ENCODE measurements at regions not wholly inside any gene's neighbourhood (a gene's known extent, or its start where the extent isn't known, plus 50 kb on each side); places are given as distances from the start of the nearest gene placed in this dataset.

DNA sequence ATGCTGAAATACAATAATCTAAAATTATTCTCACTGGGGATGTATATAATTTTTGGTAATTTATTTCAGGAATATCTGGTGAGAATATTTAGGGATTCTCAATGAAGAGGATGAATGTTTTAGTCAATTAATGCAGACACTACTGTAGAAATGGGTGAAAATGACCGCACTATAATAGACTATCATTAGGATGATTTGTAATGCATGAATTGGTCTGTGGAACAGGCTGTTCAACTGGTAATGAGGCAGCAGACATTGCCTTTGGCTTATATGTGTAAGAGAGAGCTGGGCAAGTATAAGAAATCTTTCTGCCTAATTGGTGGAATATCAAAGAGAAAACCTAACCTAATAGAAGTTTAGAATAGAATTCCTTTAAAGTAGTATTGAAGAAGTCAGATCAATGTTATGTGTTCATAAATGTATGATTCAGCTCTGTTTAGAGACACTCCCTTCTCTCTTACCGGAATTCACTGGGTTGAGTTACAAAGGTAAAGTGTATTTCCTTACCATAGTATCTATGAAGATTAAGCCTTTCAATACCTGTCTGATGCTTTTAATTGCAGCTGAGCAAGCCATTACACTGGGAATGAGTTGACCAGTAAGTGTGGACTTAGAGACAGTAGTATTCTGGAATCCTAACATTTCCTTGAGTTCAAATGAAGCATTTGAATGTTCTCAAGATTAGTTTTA is 274.5 kb downstream of the S1PR1 start:
- H3K9me2 ChIP-seq (ENCODE audit: low read depth, low read length), result no peaks in the 10 kb centered on the region

DNA sequence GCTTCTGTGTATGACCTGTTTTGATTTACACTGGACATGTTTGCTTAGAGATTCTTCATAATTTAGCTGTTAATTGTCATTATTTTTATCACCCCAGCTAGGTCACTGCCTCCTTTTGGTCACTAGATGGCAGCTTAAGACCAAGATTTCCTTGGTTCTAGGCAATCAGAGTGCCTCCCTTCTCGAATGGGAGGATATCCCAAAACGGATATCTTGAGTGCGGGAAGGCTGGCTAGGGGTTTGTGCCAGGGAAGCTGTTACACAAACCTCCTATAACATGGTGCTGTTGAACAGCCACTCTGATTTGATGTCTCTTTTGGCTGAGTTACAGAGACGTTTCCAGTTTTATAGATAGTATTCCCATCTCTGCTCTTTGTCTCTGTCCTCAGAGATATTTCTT is 283.5 kb downstream of the S1PR1 start:
- Histone ChIP-seq H3K4me2 (ENCODE audit: low read length) (no peak overlapping the region), H3K27ac (ENCODE audit: low read depth, low read length, poor library complexity, severe bottlenecking) (no peak overlapping the region), H3K9me2 (ENCODE audit: low read depth, low read length) (no peaks in the 10 kb centered on the region), H2AFZ (ENCODE audit: low read length) (no peak overlapping the region), H3K79me2 (ENCODE audit: insufficient read depth, low read length) (no peaks in the 10 kb centered on the region), H3K36me3 (ENCODE audit: insufficient read depth, low read length) (no peaks in the 10 kb centered on the region), H3F3A (ENCODE audit: insufficient read depth, low read length) (no peaks in the 10 kb centered on the region), H4K20me1 (ENCODE audit: insufficient read depth, low read length) (no peaks in the 10 kb centered on the region), H3K27me3 (ENCODE audit: insufficient read depth, low read length) (no peaks in the 10 kb centered on the region), H3K4me3 (ENCODE audit: low read depth, low read length, poor library complexity, severe bottlenecking) (no peak overlapping the region), H3K9ac (ENCODE audit: low read length) (no peak overlapping the region), H3K4me1 (ENCODE audit: insufficient read depth, low read length, severe bottlenecking) (no peaks in the 10 kb centered on the region), H3K9me3 (ENCODE audit: low read length) (no peaks in the 10 kb centered on the region)
- TF ChIP-seq EZH2 (IDR thresholded peaks at IDR 0.05; ENCODE audit: borderline replicate concordance, low read length), result no peak
- TF ChIP-seq, protein P1, sequence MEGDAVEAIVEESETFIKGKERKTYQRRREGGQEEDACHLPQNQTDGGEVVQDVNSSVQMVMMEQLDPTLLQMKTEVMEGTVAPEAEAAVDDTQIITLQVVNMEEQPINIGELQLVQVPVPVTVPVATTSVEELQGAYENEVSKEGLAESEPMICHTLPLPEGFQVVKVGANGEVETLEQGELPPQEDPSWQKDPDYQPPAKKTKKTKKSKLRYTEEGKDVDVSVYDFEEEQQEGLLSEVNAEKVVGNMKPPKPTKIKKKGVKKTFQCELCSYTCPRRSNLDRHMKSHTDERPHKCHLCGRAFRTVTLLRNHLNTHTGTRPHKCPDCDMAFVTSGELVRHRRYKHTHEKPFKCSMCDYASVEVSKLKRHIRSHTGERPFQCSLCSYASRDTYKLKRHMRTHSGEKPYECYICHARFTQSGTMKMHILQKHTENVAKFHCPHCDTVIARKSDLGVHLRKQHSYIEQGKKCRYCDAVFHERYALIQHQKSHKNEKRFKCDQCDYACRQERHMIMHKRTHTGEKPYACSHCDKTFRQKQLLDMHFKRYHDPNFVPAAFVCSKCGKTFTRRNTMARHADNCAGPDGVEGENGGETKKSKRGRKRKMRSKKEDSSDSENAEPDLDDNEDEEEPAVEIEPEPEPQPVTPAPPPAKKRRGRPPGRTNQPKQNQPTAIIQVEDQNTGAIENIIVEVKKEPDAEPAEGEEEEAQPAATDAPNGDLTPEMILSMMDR (IDR thresholded peaks at IDR 0.05; ENCODE audit: low read length), result peak; percentile 87

More for the DNA sequence above, 274.5 kb downstream of the S1PR1 start:
- Histone ChIP-seq H4K20me1 (ENCODE audit: insufficient read depth, low read length) (no peaks in the 10 kb centered on the region), H3F3A (ENCODE audit: insufficient read depth, low read length) (no peaks in the 10 kb centered on the region), H3K27me3 (ENCODE audit: insufficient read depth, low read length) (no peaks in the 10 kb centered on the region), H3K79me2 (ENCODE audit: insufficient read depth, low read length) (no peaks in the 10 kb centered on the region), H3K4me3 (ENCODE audit: low read depth, low read length, poor library complexity, severe bottlenecking) (no peak overlapping the region), H2AFZ (ENCODE audit: low read length) (no peak overlapping the region), H3K9ac (ENCODE audit: low read length) (no peak overlapping the region), H3K4me1 (ENCODE audit: insufficient read depth, low read length, severe bottlenecking) (no peaks in the 10 kb centered on the region), H3K36me3 (ENCODE audit: insufficient read depth, low read length) (no peaks in the 10 kb centered on the region), H3K27ac (ENCODE audit: low read depth, low read length, poor library complexity, severe bottlenecking) (no peak overlapping the region), H3K4me2 (ENCODE audit: low read length) (no peak overlapping the region), H3K9me3 (ENCODE audit: low read length) (no peaks in the 10 kb centered on the region)
- TF ChIP-seq EZH2 (IDR thresholded peaks at IDR 0.05; ENCODE audit: borderline replicate concordance, low read length), result no peak
- TF ChIP-seq, protein P1 (IDR thresholded peaks at IDR 0.05; ENCODE audit: low read length), result no peak

DNA sequence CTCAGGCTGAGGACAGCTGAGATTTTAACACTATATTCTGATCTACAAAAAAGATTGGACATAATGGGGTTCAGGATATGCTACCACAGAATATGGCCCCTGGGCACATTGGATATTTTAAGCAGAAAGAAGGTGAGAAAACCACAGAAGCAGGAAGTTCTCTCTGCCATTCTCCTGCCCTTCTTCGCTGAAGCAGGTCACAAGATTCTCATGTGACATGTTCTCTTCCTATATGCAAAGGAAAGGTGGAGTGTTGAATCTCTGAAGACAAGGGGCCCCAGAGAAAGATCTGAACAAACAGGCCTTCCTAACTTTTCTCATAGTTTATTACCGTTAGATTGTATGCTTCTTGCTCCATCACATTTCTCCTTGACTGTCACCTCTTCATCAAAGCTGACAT is 285.7 kb downstream of the S1PR1 start:
- no peak for TF ChIP-seq EZH2 (IDR thresholded peaks at IDR 0.05; ENCODE audit: borderline replicate concordance, low read length)
- TF ChIP-seq, protein P1 (IDR thresholded peaks at IDR 0.05; ENCODE audit: low read length), result no peak
- no peaks in the 10 kb centered on the region for H3K9me2 ChIP-seq (ENCODE audit: low read depth, low read length)
- no peak overlapping the region for H3K4me3 ChIP-seq (ENCODE audit: low read depth, low read length, poor library complexity, severe bottlenecking)
- H4K20me1 ChIP-seq (ENCODE audit: insufficient read depth, low read length), result no peaks in the 10 kb centered on the region
- H3K9me3 ChIP-seq (ENCODE audit: low read length), result no peaks in the 10 kb centered on the region
- no peak overlapping the region for H2AFZ ChIP-seq (ENCODE audit: low read length)
- no peak overlapping the region for H3K4me2 ChIP-seq (ENCODE audit: low read length)
- no peaks in the 10 kb centered on the region for H3K79me2 ChIP-seq (ENCODE audit: insufficient read depth, low read length)
- no peak overlapping the region for H3K27ac ChIP-seq (ENCODE audit: low read depth, low read length, poor library complexity, severe bottlenecking)
- no peaks in the 10 kb centered on the region for H3F3A ChIP-seq (ENCODE audit: insufficient read depth, low read length)
- H3K27me3 ChIP-seq (ENCODE audit: insufficient read depth, low read length), result no peaks in the 10 kb centered on the region
- H3K4me1 ChIP-seq (ENCODE audit: insufficient read depth, low read length, severe bottlenecking), result no peaks in the 10 kb centered on the region
- no peak overlapping the region for H3K9ac ChIP-seq (ENCODE audit: low read length)
- no peaks in the 10 kb centered on the region for H3K36me3 ChIP-seq (ENCODE audit: insufficient read depth, low read length)
